ENCODE measurements at regions not wholly inside any gene's neighbourhood (a gene's known extent, or its start where the extent isn't known, plus 50 kb on each side); places are given as distances from the start of the nearest gene placed in this dataset.
"Not testable (repeated sequence)": the region's sequence is repeated elsewhere in the genome, so short reads cannot be mapped to it uniquely, and the experiment has no call there.

DNA sequence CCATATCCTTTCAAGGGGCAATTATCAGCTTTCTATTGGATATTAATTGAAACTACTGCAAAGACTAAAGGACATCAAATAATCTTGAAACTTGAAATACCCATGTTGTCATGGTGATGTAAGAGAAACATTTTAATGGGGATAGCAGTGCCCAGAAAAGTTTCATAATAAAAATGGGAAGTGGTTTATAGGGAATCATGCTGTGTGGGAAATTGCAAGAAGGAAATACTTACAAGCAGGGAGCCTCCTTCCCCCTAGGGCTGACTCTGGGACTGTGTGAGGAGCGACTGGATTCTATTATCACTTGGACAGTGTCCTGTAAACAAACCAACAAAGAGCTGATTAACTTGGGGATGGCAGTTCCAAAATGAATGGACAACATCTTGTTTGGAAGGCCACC lies 1393.1 kb upstream of the GOT2 start:
- no peak overlapping the region for H3K27ac Mint-ChIP-seq
- H3K4me3 Mint-ChIP-seq = no peak overlapping the region
- no peak for DNase-seq (ENCODE audit: low spot score)
- no peaks in the 10 kb centered on the region for H3K27me3 Mint-ChIP-seq (ENCODE audit: low read depth)
- H3K9me3 Mint-ChIP-seq = peaks cover 32% of the 10 kb centered on the region
- no peaks in the 10 kb centered on the region for H3K4me1 Mint-ChIP-seq (ENCODE audit: low read depth)
- H3K36me3 Mint-ChIP-seq (ENCODE audit: low read depth) = no peaks in the 10 kb centered on the region

DNA sequence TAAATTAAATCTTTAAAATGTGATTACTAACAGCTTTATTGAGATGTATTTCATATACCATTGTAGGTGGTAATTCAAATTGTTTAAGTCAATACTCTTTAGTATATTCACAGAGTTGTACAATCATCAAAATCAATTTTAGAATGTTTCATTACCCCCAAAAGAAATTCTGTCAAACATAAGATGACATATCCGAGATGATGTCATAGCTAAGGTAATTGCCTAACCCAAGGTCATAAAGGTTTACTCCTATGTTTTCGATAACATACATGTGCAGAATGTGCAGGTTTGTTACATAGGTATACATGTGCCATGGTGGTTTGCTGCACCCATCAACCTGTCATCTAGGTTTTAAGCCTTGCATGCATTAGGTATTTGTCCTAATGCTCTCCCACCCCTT lies 1392.0 kb upstream of the GOT2 start:
- not testable (repeated sequence) for H3K27me3 Mint-ChIP-seq (ENCODE audit: low read depth); H3K4me1 Mint-ChIP-seq (ENCODE audit: low read depth); DNase-seq (ENCODE audit: low spot score); H3K27ac Mint-ChIP-seq; H3K36me3 Mint-ChIP-seq (ENCODE audit: low read depth); H3K4me3 Mint-ChIP-seq
- peaks cover 40% of the 10 kb centered on the region for H3K9me3 Mint-ChIP-seq

DNA sequence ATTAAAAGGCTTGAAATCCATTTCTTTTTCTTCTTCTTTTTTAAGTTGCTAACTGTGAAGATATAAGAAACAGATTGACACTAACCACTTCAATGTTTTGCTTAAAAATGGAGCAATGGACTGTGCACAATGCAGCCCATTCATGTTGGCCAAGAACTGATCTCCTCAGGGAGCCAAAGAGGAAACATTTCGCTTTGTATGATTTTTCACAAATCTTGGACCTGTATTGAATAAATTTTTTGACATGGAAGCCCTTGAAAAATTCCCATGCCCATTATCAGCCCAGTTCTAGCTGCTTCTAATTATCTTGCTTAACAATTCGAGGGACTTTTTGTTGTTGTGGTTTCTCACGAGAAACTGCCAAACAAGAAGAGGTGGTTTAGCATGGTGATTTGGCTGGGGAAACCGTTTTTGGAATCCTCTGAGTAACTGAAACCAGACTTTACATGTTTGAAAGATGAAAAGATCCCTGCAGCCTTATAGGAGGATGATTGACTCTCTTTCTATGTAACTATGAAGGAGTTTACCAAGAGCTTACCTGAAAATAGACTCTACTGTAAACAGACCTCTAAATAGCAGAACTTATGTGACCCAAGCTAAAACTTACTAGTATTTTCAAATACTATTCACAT lies 1389.4 kb upstream of the GOT2 start:
- no peaks in the 10 kb centered on the region for H3K27me3 Mint-ChIP-seq (ENCODE audit: low read depth)
- H3K4me1 Mint-ChIP-seq (ENCODE audit: low read depth) = no peaks in the 10 kb centered on the region
- no peak overlapping the region for H3K4me3 Mint-ChIP-seq
- no peak for DNase-seq (ENCODE audit: low spot score)
- no peaks in the 10 kb centered on the region for H3K36me3 Mint-ChIP-seq (ENCODE audit: low read depth)
- peaks cover 44% of the 10 kb centered on the region for H3K9me3 Mint-ChIP-seq
- H3K27ac Mint-ChIP-seq = no peak overlapping the region

DNA sequence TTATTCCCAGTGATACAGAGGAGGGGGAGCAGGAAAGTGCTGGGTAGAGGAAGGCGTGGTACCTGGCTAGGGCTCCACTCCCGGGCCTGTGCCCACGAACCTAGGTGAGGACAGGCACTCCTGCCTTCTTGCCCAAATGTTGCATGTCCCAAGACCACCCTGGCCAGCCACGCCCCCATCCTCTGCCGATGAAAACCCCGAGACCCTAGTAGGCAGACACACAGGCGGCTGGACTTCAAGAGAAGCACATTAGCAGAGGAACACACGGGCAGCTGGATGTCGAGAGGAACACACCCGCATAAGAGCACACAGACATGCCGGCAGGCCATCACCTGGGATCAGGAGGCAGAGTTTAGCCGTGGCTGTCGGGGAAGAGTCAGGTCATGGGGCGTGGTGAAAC lies 1386.5 kb upstream of the GOT2 start:
- no peak overlapping the region for H3K4me3 Mint-ChIP-seq
- no peaks in the 10 kb centered on the region for H3K36me3 Mint-ChIP-seq (ENCODE audit: low read depth)
- H3K27ac Mint-ChIP-seq = no peak overlapping the region
- H3K27me3 Mint-ChIP-seq (ENCODE audit: low read depth) = no peaks in the 10 kb centered on the region
- H3K9me3 Mint-ChIP-seq = peaks cover 52% of the 10 kb centered on the region
- no peak for DNase-seq (ENCODE audit: low spot score)
- H3K4me1 Mint-ChIP-seq (ENCODE audit: low read depth) = no peaks in the 10 kb centered on the region

DNA sequence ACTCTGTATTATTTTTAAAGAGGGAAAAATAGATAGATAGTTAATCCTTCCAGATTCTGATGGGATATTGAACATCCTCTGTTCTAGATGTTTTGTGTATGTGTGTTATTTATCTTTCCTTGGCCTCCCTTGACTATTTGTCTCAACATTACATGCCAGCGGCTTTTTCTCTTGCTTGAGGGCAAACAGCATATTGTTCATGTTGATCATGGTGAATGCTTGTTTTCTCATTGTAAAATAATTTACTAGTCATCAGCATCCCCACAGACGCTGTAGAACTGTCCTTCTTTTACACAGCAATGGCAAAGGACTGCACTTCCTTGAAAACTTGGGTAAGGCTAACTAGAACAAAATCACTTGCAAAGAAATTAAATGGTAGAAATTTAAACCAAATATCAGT lies 1376.4 kb upstream of the GOT2 start:
- Mint-ChIP-seq H3K4me3 (no peak overlapping the region), H3K36me3 (ENCODE audit: low read depth) (no peaks in the 10 kb centered on the region), H3K27ac (no peak overlapping the region), H3K4me1 (ENCODE audit: low read depth) (no peaks in the 10 kb centered on the region), H3K9me3 (peaks cover 15% of the 10 kb centered on the region), H3K27me3 (ENCODE audit: low read depth) (no peaks in the 10 kb centered on the region)
- no peak for DNase-seq (ENCODE audit: low spot score)

DNA sequence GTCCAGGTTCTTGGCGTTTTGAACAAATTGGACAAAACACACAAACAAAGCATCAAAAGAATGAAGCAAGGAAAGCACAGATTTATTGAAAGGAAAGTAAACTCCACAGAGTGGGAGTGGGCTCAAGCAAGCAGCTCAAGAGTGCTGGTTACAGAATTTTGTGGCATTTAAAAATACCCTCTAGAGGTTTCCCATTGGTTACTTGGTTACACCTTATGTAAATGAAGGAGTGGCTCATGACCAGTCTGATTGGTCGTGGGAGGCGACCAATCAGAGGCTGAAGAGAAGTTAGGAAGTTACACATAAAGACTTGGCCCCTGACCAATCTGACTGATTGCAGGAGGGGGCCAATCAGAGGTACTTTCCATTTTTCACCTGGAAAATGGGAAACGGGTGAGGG lies 1373.8 kb upstream of the GOT2 start:
- Mint-ChIP-seq H3K27me3 (ENCODE audit: low read depth) (no peaks in the 10 kb centered on the region), H3K4me3 (no peak overlapping the region), H3K27ac (no peak overlapping the region), H3K36me3 (ENCODE audit: low read depth) (no peaks in the 10 kb centered on the region), H3K4me1 (ENCODE audit: low read depth) (no peaks in the 10 kb centered on the region), H3K9me3 (peaks cover 15% of the 10 kb centered on the region)
- no peak for DNase-seq (ENCODE audit: low spot score)

DNA sequence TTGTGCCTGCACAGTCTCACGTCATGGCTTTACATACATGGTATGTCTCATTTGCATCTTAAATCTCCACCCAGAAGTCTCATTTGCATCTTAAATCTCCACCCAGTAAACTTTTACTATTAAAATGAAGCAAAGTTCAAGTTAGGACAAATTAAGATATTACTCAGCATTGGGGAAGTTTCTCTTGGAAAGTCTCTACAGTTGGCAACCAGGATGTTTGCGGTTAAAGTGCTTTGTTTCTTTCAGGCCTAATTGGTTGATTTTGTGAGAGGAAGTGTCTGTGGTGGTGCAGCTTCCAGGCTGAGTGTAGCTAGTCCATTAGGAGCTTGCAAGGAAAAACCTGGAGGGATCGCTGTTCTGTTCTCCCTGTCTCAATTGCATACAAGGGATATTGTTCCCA lies 1373.3 kb upstream of the GOT2 start:
- H3K27me3 Mint-ChIP-seq (ENCODE audit: low read depth) = no peaks in the 10 kb centered on the region
- no peak for DNase-seq (ENCODE audit: low spot score)
- no peak overlapping the region for H3K27ac Mint-ChIP-seq
- H3K9me3 Mint-ChIP-seq = peaks cover 11% of the 10 kb centered on the region
- H3K4me3 Mint-ChIP-seq = no peak overlapping the region
- H3K36me3 Mint-ChIP-seq (ENCODE audit: low read depth) = no peaks in the 10 kb centered on the region
- H3K4me1 Mint-ChIP-seq (ENCODE audit: low read depth) = no peaks in the 10 kb centered on the region

DNA sequence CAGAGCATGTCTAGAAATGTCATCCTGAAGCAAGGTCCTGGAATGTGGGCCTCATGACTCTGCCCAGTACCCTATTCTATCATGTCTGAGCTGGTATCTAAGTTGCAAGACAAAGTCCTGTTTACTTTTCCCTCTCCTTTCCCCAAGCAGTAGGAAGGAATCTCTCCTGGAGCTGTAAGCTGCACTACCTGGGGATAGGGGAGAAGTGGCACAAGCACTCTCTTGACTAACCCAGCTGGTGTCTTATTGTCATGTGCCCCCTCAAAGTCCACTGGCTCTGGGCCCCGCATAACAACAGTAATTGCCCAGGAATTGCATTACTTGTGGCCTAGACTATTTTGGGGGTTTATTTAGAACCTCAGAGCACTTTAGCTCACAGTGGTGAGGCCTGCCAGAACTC lies 1366.3 kb upstream of the GOT2 start:
- no peak for DNase-seq (ENCODE audit: low spot score)
- Mint-ChIP-seq H3K4me1 (ENCODE audit: low read depth) (no peaks in the 10 kb centered on the region), H3K9me3 (peaks cover 35% of the 10 kb centered on the region), H3K27ac (no peak overlapping the region), H3K4me3 (no peak overlapping the region), H3K36me3 (ENCODE audit: low read depth) (no peaks in the 10 kb centered on the region), H3K27me3 (ENCODE audit: low read depth) (no peaks in the 10 kb centered on the region)

DNA sequence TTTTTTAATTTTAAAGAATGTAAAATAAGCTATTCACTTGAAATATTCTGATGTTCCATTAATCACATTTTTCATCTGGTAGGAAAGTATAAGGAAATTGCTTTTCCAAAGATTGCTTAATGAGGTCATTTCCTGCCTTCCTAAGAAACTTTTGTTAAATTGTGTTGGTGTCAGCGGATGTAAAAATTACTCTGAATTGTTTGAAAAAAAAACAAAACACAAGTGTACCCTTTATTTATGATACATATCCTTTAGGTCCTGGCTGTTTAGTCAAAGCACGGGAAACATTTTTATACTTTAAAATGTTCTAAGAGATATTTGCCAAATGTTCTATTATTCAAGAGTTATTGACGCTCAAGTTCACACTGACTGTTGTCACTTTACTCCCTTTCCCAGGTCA lies 1357.4 kb upstream of the GOT2 start:
- no peaks in the 10 kb centered on the region for H3K4me1 Mint-ChIP-seq (ENCODE audit: low read depth)
- H3K4me3 Mint-ChIP-seq = no peak overlapping the region

DNA sequence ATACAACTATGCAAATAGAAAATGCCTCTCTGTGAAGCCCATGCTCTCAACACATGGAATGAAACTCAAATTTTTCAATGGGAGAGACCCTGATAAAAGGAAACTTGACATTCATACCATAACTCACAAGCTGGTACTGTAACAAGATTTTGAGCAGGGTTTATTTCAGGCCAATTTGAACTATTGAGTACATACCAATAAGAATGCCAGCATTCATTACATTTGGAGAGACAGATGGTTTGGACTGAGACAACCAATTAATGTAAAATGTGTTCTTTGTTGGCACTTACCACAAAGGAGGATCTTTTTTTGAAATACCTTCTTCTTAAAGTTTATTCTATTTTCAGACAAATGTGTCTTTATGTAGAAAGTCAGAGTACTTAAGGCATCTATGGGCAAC lies 1357.0 kb upstream of the GOT2 start:
- Mint-ChIP-seq H3K4me1 (ENCODE audit: low read depth) (no peaks in the 10 kb centered on the region), H3K36me3 (ENCODE audit: low read depth) (no peaks in the 10 kb centered on the region), H3K4me3 (no peak overlapping the region), H3K9me3 (peaks cover 32% of the 10 kb centered on the region), H3K27me3 (ENCODE audit: low read depth) (no peaks in the 10 kb centered on the region), H3K27ac (no peak overlapping the region)
- no peak for DNase-seq (ENCODE audit: low spot score)

More for the DNA sequence above, 1357.4 kb upstream of the GOT2 start:
- Mint-ChIP-seq H3K36me3 (ENCODE audit: low read depth) (no peaks in the 10 kb centered on the region), H3K9me3 (peaks cover 33% of the 10 kb centered on the region), H3K27me3 (ENCODE audit: low read depth) (no peaks in the 10 kb centered on the region), H3K27ac (no peak overlapping the region)
- no peak for DNase-seq (ENCODE audit: low spot score)

DNA sequence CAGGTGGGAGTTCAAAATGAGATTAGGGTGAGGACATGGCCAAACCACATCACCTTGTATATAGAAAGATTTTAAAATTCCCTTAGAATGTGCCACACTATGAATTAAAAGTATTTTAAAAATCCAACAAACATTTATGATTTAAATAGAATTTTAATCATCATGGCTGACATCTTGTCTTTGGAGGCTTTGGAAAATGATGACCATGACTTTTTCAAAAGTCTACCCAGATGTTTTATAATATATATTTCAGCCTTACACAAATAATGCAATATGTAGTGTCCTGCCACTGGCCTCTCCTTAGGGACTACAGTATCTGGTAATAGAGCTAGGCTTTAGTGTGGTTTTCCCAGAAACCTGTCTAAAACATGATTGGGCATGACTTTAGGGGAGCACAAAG lies 1353.4 kb upstream of the GOT2 start:
- H3K27ac Mint-ChIP-seq = no peak overlapping the region

DNA sequence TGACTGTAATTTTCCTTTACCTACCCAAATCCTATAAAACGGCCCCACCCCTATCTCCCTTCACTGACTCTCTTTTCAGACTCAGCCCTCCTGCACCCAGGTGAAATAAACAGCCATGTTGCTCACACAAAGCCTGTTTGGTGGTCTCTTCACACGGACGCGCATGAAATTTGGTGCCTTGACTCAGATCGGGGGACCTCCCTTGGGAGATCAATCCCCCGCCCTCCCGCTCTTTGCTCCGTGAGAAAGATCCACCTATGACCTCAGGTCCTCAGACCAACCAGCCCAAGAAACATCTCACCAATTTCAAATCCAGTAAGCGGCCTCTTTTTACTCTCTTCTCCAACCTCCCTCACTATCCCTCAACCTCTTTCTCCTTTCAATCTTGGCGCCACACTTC lies 1344.7 kb upstream of the GOT2 start:
- peaks cover 42% of the 10 kb centered on the region for H3K9me3 Mint-ChIP-seq
- H3K27me3 Mint-ChIP-seq (ENCODE audit: low read depth); DNase-seq (ENCODE audit: low spot score); H3K4me3 Mint-ChIP-seq; H3K27ac Mint-ChIP-seq; H3K4me1 Mint-ChIP-seq (ENCODE audit: low read depth); H3K36me3 Mint-ChIP-seq (ENCODE audit: low read depth): not testable (repeated sequence)

More for the DNA sequence above, 1353.4 kb upstream of the GOT2 start:
- DNase-seq (ENCODE audit: low spot score) = no peak
- H3K4me1 Mint-ChIP-seq (ENCODE audit: low read depth) = no peaks in the 10 kb centered on the region
- no peaks in the 10 kb centered on the region for H3K36me3 Mint-ChIP-seq (ENCODE audit: low read depth)
- H3K9me3 Mint-ChIP-seq = peaks cover 24% of the 10 kb centered on the region
- no peaks in the 10 kb centered on the region for H3K27me3 Mint-ChIP-seq (ENCODE audit: low read depth)
- no peak overlapping the region for H3K4me3 Mint-ChIP-seq

DNA sequence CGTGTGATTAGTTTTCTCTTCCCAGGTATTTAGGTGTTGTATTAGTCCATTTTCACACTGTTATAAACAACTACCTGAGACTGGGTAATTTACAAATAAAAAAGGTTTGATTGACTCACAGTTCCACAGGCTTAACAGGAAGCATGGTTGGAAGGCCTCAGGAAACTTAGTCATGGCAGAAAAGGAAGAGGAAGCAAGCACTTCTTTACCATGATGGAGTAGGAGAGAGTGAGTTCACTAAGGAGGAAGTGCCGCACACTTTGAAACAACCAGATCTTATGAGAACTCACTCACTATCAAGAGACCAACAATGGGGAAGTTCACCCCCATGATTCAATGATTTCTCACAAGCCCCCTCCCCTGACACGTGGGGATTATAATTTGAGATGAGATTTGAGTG lies 1343.7 kb upstream of the GOT2 start:
- H3K27me3 Mint-ChIP-seq (ENCODE audit: low read depth) = no peaks in the 10 kb centered on the region
- DNase-seq (ENCODE audit: low spot score) = no peak
- no peaks in the 10 kb centered on the region for H3K36me3 Mint-ChIP-seq (ENCODE audit: low read depth)
- peaks cover 42% of the 10 kb centered on the region for H3K9me3 Mint-ChIP-seq
- no peak overlapping the region for H3K27ac Mint-ChIP-seq
- no peak overlapping the region for H3K4me3 Mint-ChIP-seq
- H3K4me1 Mint-ChIP-seq (ENCODE audit: low read depth) = no peaks in the 10 kb centered on the region

DNA sequence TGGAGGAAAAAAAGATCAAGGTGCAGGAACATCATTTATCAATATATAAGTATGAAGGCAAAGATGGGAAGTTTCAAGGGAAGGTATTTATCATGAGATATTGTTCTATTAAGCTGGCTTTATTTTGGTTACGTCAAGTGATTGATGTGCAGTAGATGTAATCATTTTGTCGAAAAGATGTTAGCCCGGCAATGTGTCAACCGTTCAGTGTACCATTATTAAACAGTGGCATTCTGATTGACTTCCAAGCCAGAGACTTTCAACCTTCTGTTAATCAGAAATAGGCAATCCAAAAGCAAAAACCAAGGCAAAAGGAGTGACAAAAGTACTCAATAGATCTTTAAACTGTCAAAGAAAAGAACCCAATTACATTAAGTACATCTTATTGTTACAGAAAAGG lies 1340.3 kb upstream of the GOT2 start:
- no peak overlapping the region for H3K4me3 Mint-ChIP-seq
- no peak overlapping the region for H3K27ac Mint-ChIP-seq
- H3K27me3 Mint-ChIP-seq (ENCODE audit: low read depth) = no peaks in the 10 kb centered on the region
- no peaks in the 10 kb centered on the region for H3K36me3 Mint-ChIP-seq (ENCODE audit: low read depth)
- H3K9me3 Mint-ChIP-seq = peaks cover 24% of the 10 kb centered on the region
- DNase-seq (ENCODE audit: low spot score) = no peak
- no peaks in the 10 kb centered on the region for H3K4me1 Mint-ChIP-seq (ENCODE audit: low read depth)

DNA sequence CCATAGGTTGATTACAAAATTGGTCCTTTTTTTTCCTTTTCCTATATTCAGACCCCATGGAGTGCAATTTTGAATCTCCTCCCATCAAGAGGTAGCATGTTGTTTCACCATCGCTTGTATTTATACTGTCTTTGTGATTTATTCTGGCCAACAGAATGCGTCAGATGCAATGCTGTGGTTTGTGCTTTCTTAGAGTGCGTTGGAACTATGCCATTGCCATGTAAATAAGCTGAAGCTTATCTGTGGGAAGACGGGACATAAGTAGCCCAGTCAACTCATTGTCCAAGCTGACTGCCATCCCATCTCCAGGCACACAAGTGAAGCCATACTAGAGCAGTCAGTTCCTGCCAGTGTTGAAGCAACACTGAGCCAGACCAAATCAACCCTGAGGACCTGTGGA lies 1339.3 kb upstream of the GOT2 start:
- no peaks in the 10 kb centered on the region for H3K36me3 Mint-ChIP-seq (ENCODE audit: low read depth)
- no peaks in the 10 kb centered on the region for H3K4me1 Mint-ChIP-seq (ENCODE audit: low read depth)
- DNase-seq (ENCODE audit: low spot score) = no peak
- no peak overlapping the region for H3K27ac Mint-ChIP-seq
- H3K4me3 Mint-ChIP-seq = no peak overlapping the region
- peaks cover 25% of the 10 kb centered on the region for H3K9me3 Mint-ChIP-seq
- H3K27me3 Mint-ChIP-seq (ENCODE audit: low read depth) = no peaks in the 10 kb centered on the region
